DMS153 treated with DMSO at 0.1 percent for 48 hours (cell line): ENCODE measurements at regions not wholly inside any gene's neighbourhood (a gene's known extent, or its start where the extent isn't known, plus 50 kb on each side); places are given as distances from the start of the nearest gene placed in this dataset.
"Not testable (repeated sequence)": the region's sequence is repeated elsewhere in the genome, so short reads cannot be mapped to it uniquely, and the experiment has no call there.

ENCODE experiments used
- DNase-seq: peaks from one replicate; lab custom pipeline; 2025; ENCODE audit not compliant: unreplicated experiment; lab: John Stamatoyannopoulos, UW

DNA sequence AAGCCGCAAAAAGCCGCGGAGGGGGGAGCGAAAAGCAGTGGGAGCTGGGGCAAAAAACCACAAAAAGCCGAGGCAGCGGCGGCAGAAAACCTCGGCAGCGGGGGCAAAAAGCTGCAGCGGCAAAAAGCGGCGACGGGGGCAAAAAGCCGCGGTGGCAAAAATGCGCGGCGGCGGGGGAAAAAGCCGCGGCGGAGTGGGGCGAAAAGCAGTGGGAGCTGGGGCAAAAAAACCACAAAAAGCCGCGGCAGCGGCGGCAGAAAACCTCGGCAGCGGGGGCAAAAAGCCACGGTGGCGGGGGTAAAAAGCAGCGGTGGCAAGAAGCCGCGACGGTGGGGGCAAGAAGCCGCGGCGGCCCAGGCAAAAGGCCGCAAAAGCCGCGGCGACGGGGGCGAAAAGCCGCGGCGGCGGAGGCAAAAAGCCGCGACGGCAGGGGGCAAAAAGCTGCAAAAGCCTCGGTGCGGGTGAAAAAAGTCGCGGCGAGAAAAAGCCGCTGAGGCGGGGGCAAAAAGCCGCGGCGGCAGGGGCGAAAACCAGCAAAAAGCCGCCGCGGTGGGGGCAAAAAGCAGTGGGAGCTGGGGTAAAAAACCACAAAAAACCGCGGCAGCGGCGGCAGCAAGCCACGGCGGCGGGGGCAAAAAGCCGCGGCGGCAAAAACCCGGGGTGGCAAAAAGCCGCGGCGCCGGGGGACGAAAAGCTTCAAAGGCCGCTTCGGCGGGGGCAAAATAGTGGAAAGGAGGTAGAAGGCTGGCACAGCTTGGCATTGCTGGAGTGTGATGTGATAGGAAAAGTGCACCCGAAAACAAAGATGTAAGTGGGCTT is 135.9 kb downstream of the ZNF92 start:
- DNase-seq, result no peak

GRCh38 chr7:65510187-65510538 is 136.5 kb downstream of the ZNF92 start:
- DNase-seq, result not testable (repeated sequence)

- DNase-seq, result not testable (repeated sequence)
These were observed 146.1 kb downstream of the ZNF92 start for GRCh38 chr7:65519751-65520150.

- DNase-seq, result not testable (repeated sequence)
These were observed 172.0 kb downstream of the ZNF92 start for GRCh38 chr7:65545465-65546161.

- DNase-seq, result not testable (repeated sequence)
These were observed 176.2 kb downstream of the ZNF92 start for GRCh38 chr7:65549589-65550443.

DNA sequence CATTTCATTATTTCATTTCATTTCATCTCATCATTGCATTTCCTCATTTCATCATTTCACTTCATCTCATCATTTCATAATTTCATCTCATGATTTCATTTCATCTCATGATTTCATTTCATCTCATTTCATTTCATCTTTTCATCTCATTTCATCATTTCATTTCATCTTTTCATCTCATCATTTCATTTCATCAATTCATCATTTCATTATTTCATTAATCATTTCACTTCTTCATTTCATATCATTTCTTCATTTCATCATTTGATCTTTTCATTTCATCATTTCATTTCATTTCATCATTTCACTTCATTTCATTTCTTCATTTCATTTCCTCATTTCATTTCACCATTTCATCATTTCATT is 176.8 kb downstream of the ZNF92 start:
- DNase-seq, result not testable (repeated sequence)

DNA sequence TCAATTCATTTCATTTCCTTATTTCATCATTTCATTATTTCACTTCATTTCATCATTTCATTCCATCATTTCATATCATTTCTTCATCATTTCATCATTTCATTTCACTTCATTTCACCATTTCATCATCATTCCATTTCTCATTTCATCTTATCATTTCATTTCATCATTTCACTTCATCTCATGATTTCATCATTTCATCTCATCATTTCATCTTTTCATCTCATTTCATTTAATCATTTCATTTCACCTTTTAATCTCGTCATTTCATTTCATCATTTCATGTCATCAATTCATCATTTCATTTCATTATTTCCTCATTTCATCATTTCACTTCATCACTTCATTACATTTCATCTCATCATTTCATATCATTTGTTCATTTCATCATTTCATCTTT is 177.4 kb downstream of the ZNF92 start:
- DNase-seq, result not testable (repeated sequence)

- not testable (repeated sequence) for DNase-seq
These were observed 181.2 kb downstream of the ZNF92 start for GRCh38 chr7:65554553-65555476.

- not testable (repeated sequence) for DNase-seq
These were observed 184.9 kb downstream of the ZNF92 start for GRCh38 chr7:65558584-65558983.

- DNase-seq, result not testable (repeated sequence)
These were observed 188.2 kb downstream of the ZNF92 start for GRCh38 chr7:65561786-65562372.

GRCh38 chr7:65562522-65562921 is 188.9 kb downstream of the ZNF92 start:
- DNase-seq, result not testable (repeated sequence)

DNA sequence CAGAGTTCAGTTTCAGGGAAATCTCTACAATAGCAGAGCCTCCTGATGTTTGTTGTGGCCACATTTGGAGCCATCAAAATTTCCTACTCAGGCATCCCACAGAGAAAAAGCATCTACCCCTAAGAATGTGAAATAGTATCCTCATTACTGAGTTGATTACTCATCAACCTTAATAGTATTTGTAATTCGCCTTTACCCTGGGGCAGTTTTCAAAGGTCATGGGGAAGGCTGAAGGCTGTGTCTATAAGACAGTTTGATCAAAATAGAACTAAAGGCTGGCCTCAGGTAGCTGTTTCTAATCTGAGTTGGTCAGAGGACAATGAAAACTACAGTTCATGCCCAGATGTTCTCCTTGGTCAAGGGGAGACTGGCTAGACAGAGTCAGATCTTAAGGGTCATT is 189.7 kb downstream of the ZNF92 start:
- DNase-seq, result not testable (repeated sequence)

GRCh38 chr7:65568226-65568625 is 194.6 kb downstream of the ZNF92 start:
- not testable (repeated sequence) for DNase-seq

- DNase-seq, result not testable (repeated sequence)
These were observed 197.3 kb downstream of the ZNF92 start for GRCh38 chr7:65570990-65571389.

DNA sequence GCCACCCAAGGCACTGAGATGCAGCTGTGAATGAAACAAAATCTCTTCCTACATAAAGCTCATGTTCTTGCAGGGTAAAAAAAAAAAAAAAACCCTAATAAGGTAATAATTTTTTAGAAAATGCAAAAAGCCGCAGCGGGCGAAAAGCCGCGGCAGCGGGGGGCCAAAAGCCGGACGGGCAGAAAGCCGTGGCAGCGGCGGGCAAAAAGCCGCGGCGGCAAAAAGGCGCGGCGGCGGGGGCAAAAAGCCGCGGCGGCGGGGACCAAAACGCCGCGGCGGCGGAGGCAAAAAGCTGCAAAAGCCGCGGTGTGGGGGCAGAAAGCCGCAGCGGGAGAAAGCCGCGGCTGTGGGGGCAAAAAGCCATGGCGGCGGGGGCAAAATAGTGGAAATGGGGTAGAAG is 198.9 kb downstream of the ZNF92 start:
- not testable (repeated sequence) for DNase-seq

- not testable (repeated sequence) for DNase-seq
These were observed 202.7 kb downstream of the ZNF92 start for GRCh38 chr7:65576370-65576769.

- DNase-seq, result not testable (repeated sequence)
These were observed 209.0 kb downstream of the ZNF92 start for GRCh38 chr7:65582518-65583119.

DNA sequence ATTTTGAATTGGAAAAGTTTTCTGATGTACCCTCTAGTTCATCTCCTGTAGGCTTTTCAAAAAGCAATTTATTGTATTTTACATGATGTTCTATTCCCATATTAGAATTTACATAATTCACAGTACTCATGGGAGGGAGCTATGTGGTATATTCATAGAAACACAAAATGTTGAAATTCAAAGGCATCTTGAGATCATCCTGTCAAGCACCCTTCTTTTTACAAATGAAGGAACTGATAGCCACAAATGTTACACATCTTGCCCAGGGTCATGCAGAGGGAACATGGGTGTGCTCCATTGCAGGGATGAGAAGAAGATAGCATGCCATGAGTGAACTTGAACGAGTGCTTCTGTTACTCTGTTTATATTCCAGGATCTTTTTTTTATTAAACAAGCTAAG is 228.8 kb downstream of the ZNF92 start:
- DNase-seq, result not testable (repeated sequence)

DNA sequence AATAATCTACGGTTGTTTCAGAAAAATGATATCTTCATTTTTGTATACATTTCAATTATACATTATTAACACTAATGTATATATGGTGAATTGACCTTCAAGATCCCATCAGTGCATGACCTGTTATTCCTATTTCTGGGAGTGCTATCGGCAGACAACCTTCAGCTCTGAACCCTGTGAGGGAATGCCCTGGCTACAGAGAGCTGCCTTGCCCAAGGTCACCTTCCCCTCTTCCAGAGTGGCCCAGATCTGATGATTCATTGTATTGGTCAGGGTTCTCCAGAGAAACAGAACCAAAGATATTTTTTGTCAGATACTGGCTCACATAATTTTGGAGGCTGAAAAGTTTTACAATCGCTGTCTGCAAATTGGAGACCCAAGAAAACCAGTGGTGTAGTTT is 235.5 kb downstream of the ZNF92 start:
- no peak for DNase-seq
